Esophagus squamous epithelium (tissue), 4 donors: ENCODE measurements at regions not wholly inside any gene's neighbourhood (a gene's known extent, or its start where the extent isn't known, plus 50 kb on each side); places are given as distances from the start of the nearest gene placed in this dataset.

Experiments
- CTCF ChIP-seq, 6 experiments: fragments of 450-650 bp in 4 of 6; fragments of 200-600 bp in 2 of 6; sonication (generic) in 2 of 6; IDR thresholded peaks; one replicate each; pipeline ENCODE4 v1.5.1; 2016 to 2019; ENCODE audit warnings: antibody characterized with exemption in 6 of 6, mild to moderate bottlenecking in 4 of 6, moderate library complexity in 4 of 6
- POLR2A ChIP-seq, 4 donors: fragments of 450-650 bp; IDR thresholded peaks; one replicate each; pipeline ENCODE4 v1.6.1; 2017; ENCODE audit warnings: antibody characterized with exemption in 4 of 4, mild to moderate bottlenecking in 4 of 4, moderate library complexity in 3 of 4

GRCh38 chrX:5726224-5726623 lies 502.4 kb downstream of the NLGN4X start:
- TF ChIP-seq CTCF (IDR thresholded peaks at IDR 0.05) (no peak), POLR2A (IDR thresholded peaks at IDR 0.05) (no peak)
